Natural killer cell (primary cell): ENCODE measurements at regions not wholly inside any gene's neighbourhood (a gene's known extent, or its start where the extent isn't known, plus 50 kb on each side); places are given as distances from the start of the nearest gene placed in this dataset.

Experiments used
- ATAC-seq, 3 donors: fragments of 150-1000 bp in 2 of 3; fragments of 200-7000 bp in 1 of 3; cut with Tn5 transposase; 1 replicate in 1 of 3; 2 replicates in 2 of 3; pipeline ENCODE4 v1.10.0; 2021; ENCODE audit warnings: mild to moderate bottlenecking in 2 of 3, moderate library complexity in 2 of 3
- DNase-seq, 2 donors: peaks; one replicate each; pipeline versions ENCODE4 v3.0.0 to v3.0.0-alpha.2; 2013 to 2021; ENCODE audit warnings: mixed read lengths in 1 of 2
- H3K27ac ChIP-seq: one replicate; pipeline ENCODE4 v1.5.1; 2013; ENCODE audit warnings: mild to moderate bottlenecking, low read length
- H3K27me3 ChIP-seq: one replicate; pipeline ENCODE4 v1.6.1; 2013; ENCODE audit warnings: low read length; ENCODE audit not compliant: control insufficient read depth, insufficient read depth
- H3K36me3 ChIP-seq: one replicate; pipeline ENCODE4 v1.6.1; 2013; ENCODE audit warnings: low read length; ENCODE audit not compliant: control insufficient read depth, insufficient read depth
- H3K4me1 ChIP-seq: one replicate; pipeline ENCODE4 v1.6.1; 2013; ENCODE audit warnings: low read length; ENCODE audit not compliant: control insufficient read depth, insufficient read depth
- H3K4me3 ChIP-seq: one replicate; pipeline ENCODE4 v1.5.1; 2013; ENCODE audit warnings: low read length
- H3K9me3 ChIP-seq: one replicate; pipeline ENCODE4 v1.6.1; 2013; ENCODE audit warnings: low read length; ENCODE audit not compliant: control insufficient read depth, insufficient read depth
- H3K27ac Mint-ChIP-seq, 2 donors: one replicate each; pipeline ENCODE4 v1.8.0; 2022; ENCODE audit warnings: mild to moderate bottlenecking in 2 of 2, mixed read lengths in 2 of 2, moderate library complexity in 1 of 2
- H3K27me3 Mint-ChIP-seq, 2 donors: one replicate each; pipeline ENCODE4 v1.8.0; 2022; ENCODE audit warnings: low read depth in 2 of 2, mixed read lengths in 2 of 2
- H3K36me3 Mint-ChIP-seq: one replicate; pipeline ENCODE4 v1.8.0; 2022; ENCODE audit warnings: mixed read lengths
- H3K4me1 Mint-ChIP-seq, 2 donors: one replicate each; pipeline ENCODE4 v1.8.0; 2022; ENCODE audit warnings: mixed read lengths in 2 of 2
- H3K4me3 Mint-ChIP-seq: one replicate; pipeline ENCODE4 v1.8.0; 2022; ENCODE audit warnings: mild to moderate bottlenecking, moderate library complexity, mixed read lengths
- H3K9me3 Mint-ChIP-seq, 2 donors: one replicate each; pipeline ENCODE4 v1.8.0; 2022; ENCODE audit warnings: mixed read lengths in 2 of 2
- WGBS: methylation state at CpG from one replicate; pipeline ENCODE4 v1.1.7; 2013; ENCODE audit warnings: missing lambda C conversion rate; ENCODE audit not compliant: insufficient coverage; 5-methylcytosine and 5-hydroxymethylcytosine counted together
- intact Hi-C: fragments of 100-400 bp; cut with micrococcal nuclease; formaldehyde crosslinking; loops from one replicate; pipeline ENCODE4 v1.14.2; 2022
- TF ChIP-seq, protein P1 (sequence below): fragments of 200-600 bp; IDR thresholded peaks from one replicate; pipeline ENCODE4 v1.8.0; 2022; ENCODE audit warnings: antibody characterized with exemption

- H3K27me3 ChIP-seq: no peaks in the 10 kb centered on the region
- H3K4me1 ChIP-seq: peaks cover 10% of the 10 kb centered on the region
- H3K27ac ChIP-seq: no peak overlapping the region
- intact Hi-C loops: no loop called here
- H3K4me3 ChIP-seq: no peak overlapping the region
- H3K36me3 ChIP-seq: no peaks in the 10 kb centered on the region
- peaks cover 0 to 43% of the 10 kb centered on the region in 2 donors for H3K27me3 Mint-ChIP-seq
- no peaks in the 10 kb centered on the region for H3K9me3 ChIP-seq
- H3K4me1 Mint-ChIP-seq: peaks cover 11 to 12% of the 10 kb centered on the region in 2 donors
- peak in 1 of 3 donors; percentile 25 for ATAC-seq
- H3K9me3 Mint-ChIP-seq: no peaks in the 10 kb centered on the region
- TF ChIP-seq, protein P1, sequence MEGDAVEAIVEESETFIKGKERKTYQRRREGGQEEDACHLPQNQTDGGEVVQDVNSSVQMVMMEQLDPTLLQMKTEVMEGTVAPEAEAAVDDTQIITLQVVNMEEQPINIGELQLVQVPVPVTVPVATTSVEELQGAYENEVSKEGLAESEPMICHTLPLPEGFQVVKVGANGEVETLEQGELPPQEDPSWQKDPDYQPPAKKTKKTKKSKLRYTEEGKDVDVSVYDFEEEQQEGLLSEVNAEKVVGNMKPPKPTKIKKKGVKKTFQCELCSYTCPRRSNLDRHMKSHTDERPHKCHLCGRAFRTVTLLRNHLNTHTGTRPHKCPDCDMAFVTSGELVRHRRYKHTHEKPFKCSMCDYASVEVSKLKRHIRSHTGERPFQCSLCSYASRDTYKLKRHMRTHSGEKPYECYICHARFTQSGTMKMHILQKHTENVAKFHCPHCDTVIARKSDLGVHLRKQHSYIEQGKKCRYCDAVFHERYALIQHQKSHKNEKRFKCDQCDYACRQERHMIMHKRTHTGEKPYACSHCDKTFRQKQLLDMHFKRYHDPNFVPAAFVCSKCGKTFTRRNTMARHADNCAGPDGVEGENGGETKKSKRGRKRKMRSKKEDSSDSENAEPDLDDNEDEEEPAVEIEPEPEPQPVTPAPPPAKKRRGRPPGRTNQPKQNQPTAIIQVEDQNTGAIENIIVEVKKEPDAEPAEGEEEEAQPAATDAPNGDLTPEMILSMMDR: no peak
- peak overlapping the region; percentile 15 to 81 for H3K27ac Mint-ChIP-seq
- peak in 1 of 2 donors; percentile 26 for DNase-seq
- WGBS: 39% methylated on average over 5 of the region's 9 CpGs
- no peaks in the 10 kb centered on the region for H3K36me3 Mint-ChIP-seq
- peak overlapping the region; percentile 49 for H3K4me3 Mint-ChIP-seq
Observed at GRCh38 chrX:13167481-13168231, 123.2 kb upstream of the FAM9C start.

DNA sequence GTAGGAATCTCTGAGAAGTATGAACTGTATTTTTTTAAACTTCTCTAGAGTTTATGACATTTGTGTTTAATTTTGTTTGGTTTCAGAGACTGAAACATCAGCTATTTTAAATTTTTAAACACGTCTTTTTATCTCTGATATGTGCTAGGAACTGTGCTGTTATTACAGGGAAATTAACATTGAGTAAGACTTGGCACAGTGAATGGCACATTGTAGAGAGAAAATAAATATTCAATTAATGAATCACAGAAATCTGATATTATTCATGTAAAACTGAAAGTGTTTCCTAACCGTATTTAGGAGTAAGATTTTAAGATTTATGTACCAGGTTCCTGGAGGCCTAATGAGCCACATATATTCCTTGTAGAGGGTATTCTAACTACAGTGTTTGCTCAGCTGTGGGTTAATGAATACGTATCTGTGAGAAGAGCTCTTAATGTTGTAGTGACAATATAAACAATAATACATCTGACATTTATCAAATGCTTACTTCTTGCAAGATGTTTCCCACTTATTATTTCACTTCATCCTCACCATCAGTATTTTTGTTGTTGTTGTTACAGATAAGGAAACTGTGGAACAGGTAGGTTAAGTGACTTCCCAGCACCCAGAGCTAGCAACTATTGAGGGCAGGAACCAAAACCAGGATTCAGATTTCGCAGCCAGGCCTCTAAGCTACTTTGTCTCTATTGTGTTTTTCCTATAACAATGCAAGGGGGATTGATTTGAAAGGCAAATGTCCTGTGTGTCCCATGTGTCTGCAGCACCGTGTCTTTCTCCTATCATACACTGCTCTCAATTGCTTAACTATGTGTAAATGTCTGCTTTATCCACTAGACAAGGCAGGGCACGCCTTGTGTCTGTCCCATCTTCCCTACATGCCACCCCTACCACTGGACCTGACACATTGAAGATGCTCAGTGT lies 121.1 kb upstream of the FAM9C start:
- no peaks in the 10 kb centered on the region for H3K9me3 ChIP-seq
- TF ChIP-seq, protein P1: no peak
- H3K4me1 Mint-ChIP-seq: peaks cover 11 to 12% of the 10 kb centered on the region in 2 donors
- ATAC-seq (no peak), DNase-seq (no peak)
- H3K4me3 Mint-ChIP-seq: no peak overlapping the region
- H3K27ac Mint-ChIP-seq: peak overlapping the region in 1 of 2 donors; percentile 12
- WGBS: 100% methylated on average over 1 of the region's 6 CpGs
- no peak overlapping the region for H3K4me3 ChIP-seq
- no peaks in the 10 kb centered on the region for H3K36me3 ChIP-seq
- intact Hi-C loops: no loop called here
- H3K27me3 Mint-ChIP-seq: peaks cover 0 to 28% of the 10 kb centered on the region in 2 donors
- H3K36me3 Mint-ChIP-seq: no peaks in the 10 kb centered on the region
- H3K27me3 ChIP-seq: no peaks in the 10 kb centered on the region
- H3K4me1 ChIP-seq: peaks cover 10% of the 10 kb centered on the region
- H3K9me3 Mint-ChIP-seq: no peaks in the 10 kb centered on the region
- no peak overlapping the region for H3K27ac ChIP-seq

DNA sequence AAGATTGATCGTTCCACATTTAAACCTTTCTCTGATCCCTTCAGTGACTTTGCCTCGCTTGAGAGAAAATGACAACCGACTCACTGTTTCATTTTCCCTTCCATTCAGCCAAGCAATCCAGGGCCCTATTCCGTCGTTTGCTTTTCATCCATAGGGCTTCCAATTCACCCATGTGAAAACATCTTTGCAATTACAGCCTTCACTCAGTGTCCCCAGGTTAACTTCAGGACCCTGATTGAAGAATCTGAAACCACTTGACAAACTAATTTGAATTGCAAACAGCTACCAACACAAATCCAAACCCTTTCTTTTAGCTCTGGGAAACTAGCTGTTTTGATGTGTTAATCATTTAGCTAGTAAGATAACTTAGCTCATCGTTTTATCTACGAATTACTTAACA lies 120.2 kb upstream of the FAM9C start:
- Histone ChIP-seq H3K4me1 (peaks cover 10% of the 10 kb centered on the region), H3K9me3 (no peaks in the 10 kb centered on the region), H3K27ac (no peak overlapping the region), H3K36me3 (no peaks in the 10 kb centered on the region), H3K4me3 (no peak overlapping the region), H3K27me3 (no peaks in the 10 kb centered on the region)
- intact Hi-C loops: no loop called here
- 100% methylated on average over 5 of the region's 7 CpGs for WGBS
- TF ChIP-seq, protein P1: no peak
- Mint-ChIP-seq H3K9me3 (no peaks in the 10 kb centered on the region), H3K27ac (no peak overlapping the region), H3K4me1 (peaks cover 11 to 12% of the 10 kb centered on the region in 2 donors), H3K4me3 (no peak overlapping the region), H3K27me3 (peaks cover 0 to 33% of the 10 kb centered on the region in 2 donors), H3K36me3 (no peaks in the 10 kb centered on the region)
- DNase-seq (no peak), ATAC-seq (no peak)
